ENCODE measurements at regions not wholly inside any gene's neighbourhood (a gene's known extent, or its start where the extent isn't known, plus 50 kb on each side); places are given as distances from the start of the nearest gene placed in this dataset.

- TF ChIP-seq CTCF (IDR thresholded peaks at IDR 0.05; ENCODE audit: insufficient read depth, low read depth, low read length): no peak
- TF ChIP-seq EZH2 (IDR thresholded peaks at IDR 0.05; ENCODE audit: insufficient read depth, low read length): no peak
Observed at GRCh38 chr2:200225951-200226350, 80.5 kb upstream of the SPATS2L start.

All from astrocyte (in vitro differentiated cells and primary cell).